H1 (cell line): ENCODE measurements at regions not wholly inside any gene's neighbourhood (a gene's known extent, or its start where the extent isn't known, plus 50 kb on each side); places are given as distances from the start of the nearest gene placed in this dataset.

Experiments
- ATF3 ChIP-seq: IDR thresholded peaks from 2 replicates; pipeline ENCODE4 v1.6.1; 2011; ENCODE audit warnings: low read depth, mild to moderate bottlenecking, low read length; ENCODE audit not compliant: insufficient read depth
- ZNF274 ChIP-seq: IDR thresholded peaks from 2 replicates; pipeline ENCODE4 v1.7.0; 2012; ENCODE audit warnings: low read length, borderline replicate concordance; ENCODE audit errors: extremely low read depth
- TF ChIP-seq, protein P1 (sequence below): IDR thresholded peaks from 2 replicates; pipeline ENCODE4 v1.6.1; 2012; ENCODE audit warnings: inconsistent platforms

GRCh38 chrX:69396916-69397315 is 107.2 kb upstream of the NALF2 start (continued):
- TF ChIP-seq, protein P1, sequence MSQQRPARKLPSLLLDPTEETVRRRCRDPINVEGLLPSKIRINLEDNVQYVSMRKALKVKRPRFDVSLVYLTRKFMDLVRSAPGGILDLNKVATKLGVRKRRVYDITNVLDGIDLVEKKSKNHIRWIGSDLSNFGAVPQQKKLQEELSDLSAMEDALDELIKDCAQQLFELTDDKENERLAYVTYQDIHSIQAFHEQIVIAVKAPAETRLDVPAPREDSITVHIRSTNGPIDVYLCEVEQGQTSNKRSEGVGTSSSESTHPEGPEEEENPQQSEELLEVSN = no peak
- TF ChIP-seq ZNF274 = no peak
- TF ChIP-seq ATF3 = no peak
